OCI-LY7 (cell line): ENCODE measurements at regions not wholly inside any gene's neighbourhood (a gene's known extent, or its start where the extent isn't known, plus 50 kb on each side); places are given as distances from the start of the nearest gene placed in this dataset.
"Not testable (repeated sequence)": the region's sequence is repeated elsewhere in the genome, so short reads cannot be mapped to it uniquely, and the experiment has no call there.

Source experiments
- CTCF ChIP-seq: fragments of 200-600 bp; sonication (generic); conservative IDR thresholded peaks from 2 replicates; pipeline ENCODE4 v1.5.1; 2014; ENCODE audit warnings: mild to moderate bottlenecking, antibody characterized with exemption, low read length, moderate library complexity, mixed read lengths
- EZH2phosphoT487 ChIP-seq: fragments of 200-600 bp; sonication (generic); IDR thresholded peaks from 2 replicates; pipeline ENCODE4 v1.6.1; 2018; ENCODE audit warnings: low read depth, borderline replicate concordance, mild to moderate bottlenecking, mixed run types, antibody characterized with exemption, low read length, moderate library complexity, mixed read lengths

- not testable (repeated sequence) for TF ChIP-seq CTCF, EZH2phosphoT487
These were observed 668.6 kb upstream of the NEGR1 start for GRCh38 chr1:72950900-72951299.
